Panc1 (cell line): ENCODE measurements at regions not wholly inside any gene's neighbourhood (a gene's known extent, or its start where the extent isn't known, plus 50 kb on each side); places are given as distances from the start of the nearest gene placed in this dataset.

ENCODE experiments used
- CTCF ChIP-seq: fragments of 450-650 bp; IDR thresholded peaks from 2 replicates; pipeline ENCODE4 v1.5.1; 2017; ENCODE audit warnings: mild to moderate bottlenecking
- POLR2AphosphoS5 ChIP-seq: IDR thresholded peaks from 2 replicates; pipeline ENCODE4 v1.6.1; 2012; ENCODE audit warnings: mild to moderate bottlenecking, low read depth, low read length, moderate library complexity

- TF ChIP-seq CTCF (no peak), POLR2AphosphoS5 (no peak)
Observed at GRCh38 chr7:115102738-115103137, 180.8 kb downstream of the MDFIC start.
